ENCODE measurements at regions not wholly inside any gene's neighbourhood (a gene's known extent, or its start where the extent isn't known, plus 50 kb on each side); places are given as distances from the start of the nearest gene placed in this dataset.

DNA sequence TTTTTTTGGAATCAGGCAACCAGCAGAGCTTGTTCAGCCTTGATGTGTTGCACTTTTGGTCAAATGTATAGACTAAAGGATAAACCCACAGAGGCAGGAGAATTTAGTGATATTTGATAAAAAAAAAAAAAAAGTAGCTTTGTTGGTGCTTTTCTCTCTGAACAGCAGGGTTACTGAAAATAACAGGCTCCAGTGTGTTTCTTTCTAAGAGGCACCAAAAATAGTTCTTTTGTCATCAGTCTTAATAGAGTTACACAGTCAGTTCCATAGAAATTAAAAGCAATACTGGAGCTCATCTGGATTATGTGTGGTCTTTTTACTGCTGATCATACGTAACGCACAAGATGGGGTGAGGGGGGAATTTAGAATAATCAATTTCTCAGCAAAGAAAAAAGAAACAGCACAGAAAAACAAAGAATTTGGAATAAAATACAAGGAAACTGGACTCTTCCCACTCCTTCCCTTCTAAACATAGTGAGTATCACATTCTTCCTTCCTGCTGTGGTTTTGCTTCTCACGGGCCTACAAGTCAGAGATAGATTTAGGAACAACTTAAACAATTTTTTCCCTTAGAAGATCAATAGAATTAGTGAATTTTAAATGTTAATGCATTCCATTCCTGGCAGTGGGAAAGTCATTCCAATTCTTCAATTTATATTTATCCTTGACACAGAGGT is 178.8 kb upstream of the AKR1E2 start:
- FAIRE-seq (no peak), DNase-seq (ENCODE audit: insufficient read length) (no peak)
- no peak for TF ChIP-seq POLR2AphosphoS5 (IDR thresholded peaks at IDR 0.05; ENCODE audit: low read depth, low read length)

DNA sequence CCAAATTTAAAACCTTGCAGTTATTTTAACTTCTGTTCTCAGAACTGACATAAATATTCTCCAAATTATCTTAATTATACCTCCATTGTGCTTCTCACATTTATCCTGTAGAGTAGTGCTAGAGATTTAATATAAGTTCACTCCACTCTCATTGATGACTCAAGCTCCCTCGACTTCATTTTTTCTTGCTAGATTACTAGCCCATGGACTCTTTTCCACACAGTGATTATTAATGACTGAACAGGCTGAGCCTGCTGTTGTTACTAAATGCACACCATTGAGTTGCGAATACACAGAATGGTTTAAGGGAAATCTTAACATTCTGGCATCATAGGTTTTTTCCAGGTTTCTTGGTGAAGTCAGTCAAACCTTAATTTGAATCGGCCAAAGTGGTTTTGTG is 179.5 kb upstream of the AKR1E2 start:
- FAIRE-seq (no peak), DNase-seq (ENCODE audit: insufficient read length) (no peak)
- TF ChIP-seq TAF1 (IDR thresholded peaks at IDR 0.05; ENCODE audit: borderline replicate concordance, low read depth, low read length) (no peak), POLR2A (IDR thresholded peaks at IDR 0.05; ENCODE audit: low read depth, low read length) (no peak), POLR2AphosphoS5 (IDR thresholded peaks at IDR 0.05; ENCODE audit: low read depth, low read length) (no peak)

GRCh38 chr10:4645836-4646235 is 180.2 kb upstream of the AKR1E2 start:
- TF ChIP-seq TAF1 (IDR thresholded peaks at IDR 0.05; ENCODE audit: borderline replicate concordance, low read depth, low read length) (no peak), POLR2A (IDR thresholded peaks at IDR 0.05; ENCODE audit: low read depth, low read length) (no peak), POLR2AphosphoS5 (IDR thresholded peaks at IDR 0.05; ENCODE audit: low read depth, low read length) (no peak)
- FAIRE-seq, result no peak
- DNase-seq (ENCODE audit: insufficient read length), result no peak

GRCh38 chr10:4643471-4643870 is 182.5 kb upstream of the AKR1E2 start:
- FAIRE-seq, result no peak
- DNase-seq (ENCODE audit: insufficient read length), result no peak
- TF ChIP-seq TAF1 (IDR thresholded peaks at IDR 0.05; ENCODE audit: borderline replicate concordance, low read depth, low read length), result no peak
- TF ChIP-seq POLR2A (IDR thresholded peaks at IDR 0.05; ENCODE audit: low read depth, low read length), result no peak
- TF ChIP-seq POLR2AphosphoS5 (IDR thresholded peaks at IDR 0.05; ENCODE audit: low read depth, low read length), result no peak

- FAIRE-seq (no peak), DNase-seq (ENCODE audit: insufficient read length) (no peak)
- TF ChIP-seq POLR2A (IDR thresholded peaks at IDR 0.05; ENCODE audit: low read depth, low read length), result no peak
- no peak for TF ChIP-seq POLR2AphosphoS5 (IDR thresholded peaks at IDR 0.05; ENCODE audit: low read depth, low read length)
- TF ChIP-seq TAF1 (IDR thresholded peaks at IDR 0.05; ENCODE audit: borderline replicate concordance, low read depth, low read length), result no peak
Measured at GRCh38 chr10:4639960-4640359, 186.0 kb upstream of the AKR1E2 start.

DNA sequence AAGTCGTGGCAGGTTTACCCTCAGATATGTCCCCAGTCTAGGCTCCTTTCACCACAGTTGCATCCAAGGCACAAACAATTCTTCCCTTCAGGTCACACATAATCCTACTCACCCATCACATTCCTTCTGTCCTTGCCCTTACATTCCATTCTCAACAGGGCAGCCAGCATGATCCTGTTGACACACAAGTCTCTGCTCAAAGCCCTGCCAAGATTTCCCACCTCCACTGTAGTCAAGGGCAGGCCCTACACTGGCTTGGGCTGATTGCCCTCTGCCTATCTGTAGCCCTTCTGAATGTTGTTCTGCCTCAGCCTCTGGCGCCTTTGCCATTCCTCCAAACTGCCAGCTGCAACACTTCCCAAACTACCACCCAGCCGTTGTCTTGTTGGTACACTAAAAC is 187.9 kb upstream of the AKR1E2 start:
- DNase-seq (ENCODE audit: insufficient read length) (no peak), FAIRE-seq (no peak)
- TF ChIP-seq POLR2A (IDR thresholded peaks at IDR 0.05; ENCODE audit: low read depth, low read length) (no peak), POLR2AphosphoS5 (IDR thresholded peaks at IDR 0.05; ENCODE audit: low read depth, low read length) (no peak), TAF1 (IDR thresholded peaks at IDR 0.05; ENCODE audit: borderline replicate concordance, low read depth, low read length) (no peak)

- TF ChIP-seq POLR2A (IDR thresholded peaks at IDR 0.05; ENCODE audit: low read depth, low read length) (no peak), POLR2AphosphoS5 (IDR thresholded peaks at IDR 0.05; ENCODE audit: low read depth, low read length) (no peak), TAF1 (IDR thresholded peaks at IDR 0.05; ENCODE audit: borderline replicate concordance, low read depth, low read length) (no peak)
- no peak for FAIRE-seq
- no peak for DNase-seq (ENCODE audit: insufficient read length)
Measured at GRCh38 chr10:4637657-4638056, 188.3 kb upstream of the AKR1E2 start.

GRCh38 chr10:4635883-4636282 is 190.1 kb upstream of the AKR1E2 start:
- TF ChIP-seq POLR2AphosphoS5 (IDR thresholded peaks at IDR 0.05; ENCODE audit: low read depth, low read length) (no peak), POLR2A (IDR thresholded peaks at IDR 0.05; ENCODE audit: low read depth, low read length) (no peak), TAF1 (IDR thresholded peaks at IDR 0.05; ENCODE audit: borderline replicate concordance, low read depth, low read length) (no peak)
- FAIRE-seq (no peak), DNase-seq (ENCODE audit: insufficient read length) (no peak)

- FAIRE-seq, result no peak
- no peak for DNase-seq (ENCODE audit: insufficient read length)
- TF ChIP-seq POLR2A (IDR thresholded peaks at IDR 0.05; ENCODE audit: low read depth, low read length) (no peak), POLR2AphosphoS5 (IDR thresholded peaks at IDR 0.05; ENCODE audit: low read depth, low read length) (no peak), TAF1 (IDR thresholded peaks at IDR 0.05; ENCODE audit: borderline replicate concordance, low read depth, low read length) (no peak)
Measured at GRCh38 chr10:4635388-4635787, 190.6 kb upstream of the AKR1E2 start.

GRCh38 chr10:4633776-4634175 is 192.2 kb upstream of the AKR1E2 start:
- FAIRE-seq, result no peak
- no peak for DNase-seq (ENCODE audit: insufficient read length)
- TF ChIP-seq POLR2AphosphoS5 (IDR thresholded peaks at IDR 0.05; ENCODE audit: low read depth, low read length), result no peak
- no peak for TF ChIP-seq TAF1 (IDR thresholded peaks at IDR 0.05; ENCODE audit: borderline replicate concordance, low read depth, low read length)
- no peak for TF ChIP-seq POLR2A (IDR thresholded peaks at IDR 0.05; ENCODE audit: low read depth, low read length)

- DNase-seq (ENCODE audit: insufficient read length), result no peak
- no peak for FAIRE-seq
- TF ChIP-seq POLR2AphosphoS5 (IDR thresholded peaks at IDR 0.05; ENCODE audit: low read depth, low read length), result no peak
- no peak for TF ChIP-seq TAF1 (IDR thresholded peaks at IDR 0.05; ENCODE audit: borderline replicate concordance, low read depth, low read length)
- TF ChIP-seq POLR2A (IDR thresholded peaks at IDR 0.05; ENCODE audit: low read depth, low read length), result no peak
Measured at GRCh38 chr10:4633186-4633585, 192.8 kb upstream of the AKR1E2 start.

GRCh38 chr10:4632757-4633156 is 193.2 kb upstream of the AKR1E2 start:
- DNase-seq (ENCODE audit: insufficient read length) (no peak), FAIRE-seq (no peak)
- no peak for TF ChIP-seq POLR2AphosphoS5 (IDR thresholded peaks at IDR 0.05; ENCODE audit: low read depth, low read length)
- TF ChIP-seq POLR2A (IDR thresholded peaks at IDR 0.05; ENCODE audit: low read depth, low read length), result no peak
- no peak for TF ChIP-seq TAF1 (IDR thresholded peaks at IDR 0.05; ENCODE audit: borderline replicate concordance, low read depth, low read length)

Data from GM12892 (cell line).